CD14-positive monocyte (primary cell): ENCODE measurements at regions not wholly inside any gene's neighbourhood (a gene's known extent, or its start where the extent isn't known, plus 50 kb on each side); places are given as distances from the start of the nearest gene placed in this dataset.
"Not testable (repeated sequence)": the region's sequence is repeated elsewhere in the genome, so short reads cannot be mapped to it uniquely, and the experiment has no call there.

Experiments used
- DNase-seq, 3 donors: peaks; one replicate each; pipeline ENCODE4 v3.0.0-alpha.2; 2011 to 2022
- H2AFZ ChIP-seq: 2 replicates; pipeline ENCODE4 v1.6.0; 2012; ENCODE audit warnings: mild to moderate bottlenecking, low read depth, low read length, inconsistent platforms; ENCODE audit not compliant: insufficient read depth, poor library complexity, severe bottlenecking
- H3K27ac ChIP-seq, 2 donors: 1 replicate in 1 of 2; 2 replicates in 1 of 2; pipeline ENCODE4 v1.5.1; 2012 to 2013; ENCODE audit warnings: low read length in 2 of 2, control low read depth in 1 of 2, inconsistent platforms in 1 of 2, low read depth in 1 of 2, mild to moderate bottlenecking in 1 of 2
- H3K27me3 ChIP-seq, 2 donors: one replicate each; pipeline versions ENCODE4 v1.6.0 to v1.6.1; 2011 to 2013; ENCODE audit warnings: low read length in 2 of 2; ENCODE audit not compliant: control insufficient read depth in 2 of 2, insufficient read depth in 2 of 2
- H3K36me3 ChIP-seq, 2 donors: replicated peaks in 1 of 2; 1 replicate in 1 of 2; 2 replicates in 1 of 2; pipeline versions ENCODE4 v1.5.1 to v1.6.1; 2012 to 2013; ENCODE audit warnings: low read length in 2 of 2, control low read depth in 1 of 2, inconsistent platforms in 1 of 2, mild to moderate bottlenecking in 1 of 2; ENCODE audit not compliant: insufficient read depth in 2 of 2, control insufficient read depth in 1 of 2
- H3K4me1 ChIP-seq, 2 donors: 1 replicate in 1 of 2; 2 replicates in 1 of 2; pipeline versions ENCODE4 v1.5.1 to v1.6.1; 2012 to 2013; ENCODE audit warnings: low read length in 2 of 2, control low read depth in 1 of 2, inconsistent platforms in 1 of 2, mild to moderate bottlenecking in 1 of 2, moderate library complexity in 1 of 2; ENCODE audit not compliant: insufficient read depth in 2 of 2, control insufficient read depth in 1 of 2
- H3K4me2 ChIP-seq: replicated peaks from 2 replicates; pipeline ENCODE3; 2012; ENCODE audit warnings: low read length, moderate library complexity, mild to moderate bottlenecking; ENCODE audit not compliant: poor library complexity, severe bottlenecking; ENCODE audit errors: extremely low read depth
- H3K4me3 ChIP-seq, 3 experiments: fragments of 200-600 bp in 1 of 3; sonication (generic) in 1 of 3; replicated peaks in 1 of 3; 1 replicate in 2 of 3; 2 replicates in 1 of 3; pipeline ENCODE4 v1.5.1; 2011 to 2013; ENCODE audit warnings: low read length in 3 of 3, mild to moderate bottlenecking in 3 of 3, control low read depth in 2 of 3, low read depth in 2 of 3, inconsistent platforms in 1 of 3, moderate library complexity in 1 of 3
- H3K79me2 ChIP-seq: 2 replicates; pipeline ENCODE4 v1.6.0; 2012; ENCODE audit warnings: mild to moderate bottlenecking, control low read depth, inconsistent platforms, low read length, moderate library complexity; ENCODE audit not compliant: insufficient read depth
- H3K9ac ChIP-seq: 2 replicates; pipeline ENCODE4 v1.6.0; 2017; ENCODE audit warnings: low read length, mild to moderate bottlenecking; ENCODE audit not compliant: insufficient read depth, poor library complexity, severe bottlenecking
- H3K9me3 ChIP-seq, 2 donors: replicated peaks in 1 of 2; 1 replicate in 1 of 2; 2 replicates in 1 of 2; pipeline versions ENCODE4 v1.5.1 to v1.6.1; 2012 to 2013; ENCODE audit warnings: low read length in 2 of 2, control low read depth in 1 of 2; ENCODE audit not compliant: control insufficient read depth in 1 of 2, insufficient read depth in 1 of 2
- H4K20me1 ChIP-seq: 2 replicates; pipeline ENCODE4 v1.6.0; 2012; ENCODE audit warnings: mild to moderate bottlenecking, low read length, control low read depth, moderate library complexity; ENCODE audit not compliant: insufficient read depth
- H3K27ac Mint-ChIP-seq, 7 donors: one replicate each; pipeline ENCODE4 v1.8.0; 2020; ENCODE audit warnings: mild to moderate bottlenecking in 7 of 7, mixed read lengths in 7 of 7, moderate library complexity in 6 of 7, inconsistent platforms in 2 of 7
- H3K27me3 Mint-ChIP-seq, 3 donors: one replicate each; pipeline ENCODE4 v1.8.0; 2021 to 2022; ENCODE audit warnings: low read depth in 3 of 3, mild to moderate bottlenecking in 3 of 3, mixed read lengths in 3 of 3, moderate library complexity in 3 of 3, inconsistent platforms in 1 of 3
- H3K36me3 Mint-ChIP-seq, 2 donors: one replicate each; pipeline ENCODE4 v1.8.0; 2020; ENCODE audit warnings: mixed read lengths in 2 of 2, inconsistent platforms in 1 of 2, mild to moderate bottlenecking in 1 of 2
- H3K4me1 Mint-ChIP-seq: one replicate; pipeline ENCODE4 v1.8.0; 2020; ENCODE audit warnings: mild to moderate bottlenecking, mixed read lengths
- H3K4me3 Mint-ChIP-seq, 2 donors: one replicate each; pipeline ENCODE4 v1.8.0; 2020; ENCODE audit warnings: mild to moderate bottlenecking in 2 of 2, mixed read lengths in 2 of 2, moderate library complexity in 1 of 2
- H3K9me3 Mint-ChIP-seq, 7 donors: one replicate each; pipeline ENCODE4 v1.8.0; 2020 to 2022; ENCODE audit warnings: mixed read lengths in 7 of 7, mild to moderate bottlenecking in 6 of 7, moderate library complexity in 6 of 7, inconsistent platforms in 2 of 7
- CTCF ChIP-seq: fragments of 200-600 bp; IDR thresholded peaks from one replicate; pipeline ENCODE4 v1.8.0; 2022; ENCODE audit warnings: antibody characterized with exemption, mild to moderate bottlenecking
- intact Hi-C, 2 donors: fragments of 100-400 bp; cut with micrococcal nuclease; formaldehyde crosslinking; loops; one replicate each; pipeline versions ENCODE4 v1.15.0 to v1.15.1; 2023

DNA sequence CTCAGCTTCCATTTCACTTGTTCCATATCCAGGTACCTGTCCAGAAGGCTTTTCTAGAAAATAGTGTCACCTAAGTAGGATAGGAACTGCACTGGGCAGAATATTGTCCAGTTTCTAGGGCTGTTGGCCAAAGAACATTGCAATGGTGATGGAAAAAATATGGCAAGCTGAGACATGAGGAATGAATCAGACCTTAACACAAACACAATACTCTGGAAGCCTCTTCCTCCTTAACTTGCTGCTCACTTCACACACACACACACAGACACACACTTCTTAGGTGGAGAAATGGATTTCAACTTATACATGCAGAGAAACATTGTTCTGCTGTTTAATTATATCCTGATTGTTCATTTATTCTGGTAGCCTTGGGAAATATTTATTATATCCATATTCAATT lies 203.0 kb upstream of the RGS17 start:
- Histone ChIP-seq H3K9me3 (no peaks in the 10 kb centered on the region), H3K36me3 (no peaks in the 10 kb centered on the region), H3K4me1 (no peaks in the 10 kb centered on the region), H2AFZ (no peak overlapping the region), H3K27ac (no peak overlapping the region), H3K27me3 (no peaks in the 10 kb centered on the region), H3K79me2 (no peaks in the 10 kb centered on the region), H3K4me2 (no peak overlapping the region), H3K4me3 (no peak overlapping the region), H4K20me1 (no peaks in the 10 kb centered on the region), H3K9ac (no peak overlapping the region)
- DNase-seq: no peak
- no peaks in the 10 kb centered on the region for H3K4me1 Mint-ChIP-seq
- H3K27ac Mint-ChIP-seq: no peak overlapping the region
- peaks cover 0 to 2% (median 0%) of the 10 kb centered on the region in 3 donors for H3K27me3 Mint-ChIP-seq
- H3K9me3 Mint-ChIP-seq: peaks cover 0 to 7% (median 2%) of the 10 kb centered on the region in 7 donors
- TF ChIP-seq CTCF: no peak
- no peaks in the 10 kb centered on the region for H3K36me3 Mint-ChIP-seq
- intact Hi-C loops: no loop called here
- no peak overlapping the region for H3K4me3 Mint-ChIP-seq

- DNase-seq, H3K4me1 ChIP-seq, H3K4me2 ChIP-seq, H3K27me3 Mint-ChIP-seq, H3K9me3 ChIP-seq, H3K4me3 Mint-ChIP-seq, H3K36me3 Mint-ChIP-seq, H3K9me3 Mint-ChIP-seq, H3K4me1 Mint-ChIP-seq, H3K27ac ChIP-seq, H2AFZ ChIP-seq, H3K4me3 ChIP-seq, H3K9ac ChIP-seq, H3K79me2 ChIP-seq, H4K20me1 ChIP-seq, H3K27me3 ChIP-seq, H3K36me3 ChIP-seq, intact Hi-C loops, H3K27ac Mint-ChIP-seq: not testable (repeated sequence)
These were observed 200.1 kb upstream of the RGS17 start for GRCh38 chr6:153331221-153331620.
